GM12878 (cell line): ENCODE measurements at regions not wholly inside any gene's neighbourhood (a gene's known extent, or its start where the extent isn't known, plus 50 kb on each side); places are given as distances from the start of the nearest gene placed in this dataset.

ENCODE experiments used
- ATAC-seq: fragments of 200-7000 bp; cut with Tn5 transposase; 3 replicates; pipeline ENCODE4 v1.9.1; 2020; ENCODE audit warnings: mild to moderate bottlenecking, moderate library complexity
- BruUV-seq: library from RNA; stranded (reverse); fragments of 400-500 nt; replicated peaks from 2 replicates; lab custom pipeline; 2021; lab: Mats Ljungman, UMichigan
- CTCF ChIA-PET: fragments of 300-600 bp; sonication (Branson Sonifier 250); formaldehyde crosslinking; extraction: SDS; loops from one replicate; lab custom pipeline; 2021; ENCODE audit warnings: inconsistent platforms; lab: Yijun Ruan, JAX
- POLR2A ChIA-PET: fragments of 350-600 bp; formaldehyde crosslinking; extraction: SDS; loops from one replicate; lab custom pipeline; 2021; ENCODE audit warnings: inconsistent platforms; lab: Charles Lee
- RAD21 ChIA-PET: fragments of 300-600 bp; sonication (Branson Sonifier 250); formaldehyde crosslinking; loops from one replicate; lab custom pipeline; 2023; ENCODE audit warnings: antibody characterized with exemption; ENCODE audit not compliant: unreplicated experiment; lab: Charles Lee
- SMC1A ChIA-PET: fragments of 300-600 bp; sonication (Branson Sonifier 250); formaldehyde crosslinking; loops from one replicate; lab custom pipeline; 2023; ENCODE audit not compliant: unreplicated experiment, uncharacterized antibody; lab: Charles Lee
- DNase-seq: peaks from one replicate; pipeline ENCODE4 v3.0.0-alpha.2; 2011; ENCODE audit warnings: low read depth, low spot score
- FAIRE-seq: peaks from 3 replicates; lab custom pipeline; 2011; peaks lifted over from hg19 to GRCh38; lab: Jason Lieb, UNC
- H2AFZ ChIP-seq: 2 replicates; pipeline ENCODE4 v1.6.0; 2011; ENCODE audit warnings: low read depth, low read length, control low read depth; ENCODE audit not compliant: control insufficient read depth
- H3K27ac ChIP-seq: 2 replicates; pipeline ENCODE4 v1.5.1; 2011; ENCODE audit warnings: control low read depth; ENCODE audit not compliant: control insufficient read depth, insufficient read depth
- H3K27me3 ChIP-seq, 2 experiments: replicated peaks in 1 of 2; 2 replicates each; pipeline versions ENCODE4 v1.6.0 to v1.6.1; 2011; ENCODE audit warnings: low read length in 1 of 2; ENCODE audit not compliant: control insufficient read depth in 2 of 2, insufficient read depth in 2 of 2
- H3K36me3 ChIP-seq, 2 experiments: 2 replicates each; pipeline ENCODE4 v1.5.1; 2011; ENCODE audit warnings: low read length in 1 of 2; ENCODE audit not compliant: control insufficient read depth in 2 of 2, insufficient read depth in 2 of 2
- H3K4me1 ChIP-seq: 2 replicates; pipeline ENCODE4 v1.6.1; 2011; ENCODE audit warnings: mild to moderate bottlenecking, low read length, moderate library complexity, mixed read lengths; ENCODE audit not compliant: control insufficient read depth, insufficient read depth
- H3K4me2 ChIP-seq: 2 replicates; pipeline ENCODE4 v1.6.0; 2011; ENCODE audit warnings: control low read depth; ENCODE audit not compliant: control insufficient read depth, insufficient read depth
- H3K4me3 ChIP-seq: fragments of 200-600 bp; sonication (generic); 2 replicates; pipeline ENCODE4 v1.5.1; 2016
- H3K79me2 ChIP-seq: 2 replicates; pipeline ENCODE4 v1.6.0; 2011; ENCODE audit warnings: low read length; ENCODE audit not compliant: control insufficient read depth, insufficient read depth
- H3K9ac ChIP-seq: 2 replicates; pipeline ENCODE4 v1.8.0; 2011; ENCODE audit warnings: low read length, control low read depth, mixed read lengths; ENCODE audit not compliant: control insufficient read depth, insufficient read depth
- H3K9me3 ChIP-seq: replicated peaks from 3 replicates; pipeline ENCODE4 v1.5.1; 2011; ENCODE audit warnings: mild to moderate bottlenecking, low read length; ENCODE audit not compliant: control insufficient read depth, insufficient read depth
- H4K20me1 ChIP-seq: 2 replicates; pipeline ENCODE4 v1.6.0; 2011; ENCODE audit not compliant: control insufficient read depth, insufficient read depth
- BACH1 ChIP-seq: fragments of 450-650 bp; IDR thresholded peaks from 2 replicates; pipeline ENCODE4 v1.6.1; 2017; ENCODE audit warnings: mild to moderate bottlenecking, borderline replicate concordance
- EED ChIP-seq: sonication (generic); IDR thresholded peaks from 2 replicates; pipeline ENCODE4 v1.6.1; 2016; ENCODE audit warnings: antibody characterized with exemption, low read depth
- ESRRA ChIP-seq: IDR thresholded peaks from 2 replicates; pipeline ENCODE4 v1.6.1; 2012; ENCODE audit warnings: mild to moderate bottlenecking, low read length, improper control_type of control experiment
- FOS ChIP-seq: IDR thresholded peaks from 3 replicates; pipeline ENCODE4 v1.6.1; 2011; ENCODE audit warnings: borderline replicate concordance; ENCODE audit not compliant: insufficient read length; ENCODE audit errors: extremely low read depth
- FOXM1 ChIP-seq: IDR thresholded peaks from 2 replicates; pipeline ENCODE4 v1.6.1; 2012; ENCODE audit warnings: low read depth, mild to moderate bottlenecking, inconsistent platforms, low read length, moderate library complexity
- JUND ChIP-seq: IDR thresholded peaks from 2 replicates; pipeline ENCODE4 v1.6.1; 2012; ENCODE audit warnings: low read depth, mild to moderate bottlenecking, low read length, improper control_type of control experiment, moderate library complexity
- NFYB ChIP-seq: IDR thresholded peaks from 2 replicates; pipeline ENCODE4 v1.6.1; 2011; ENCODE audit warnings: low read depth, mild to moderate bottlenecking, low read length, improper control_type of control experiment, moderate library complexity; ENCODE audit not compliant: insufficient read depth
- SMARCA5 ChIP-seq: fragments of 450-650 bp; IDR thresholded peaks from 2 replicates; pipeline ENCODE4 v1.6.1; 2017; ENCODE audit warnings: mild to moderate bottlenecking
- TCF7 ChIP-seq: IDR thresholded peaks from 2 replicates; pipeline ENCODE4 v1.6.1; 2014; ENCODE audit warnings: antibody characterized with exemption, borderline replicate concordance
- ZBED1 ChIP-seq: IDR thresholded peaks from 2 replicates; pipeline ENCODE4 v1.6.1; 2016; ENCODE audit warnings: borderline replicate concordance
- WGBS: methylation state at CpG from one replicate; pipeline ENCODE4 v1.1.6; 2016; ENCODE audit warnings: low lambda C conversion rate; ENCODE audit not compliant: insufficient replicate concordance, insufficient coverage; ENCODE audit errors: missing lambda C conversion rate; 5-methylcytosine and 5-hydroxymethylcytosine counted together
- in situ Hi-C: fragments of 300-500 bp; cut with MboI; formaldehyde crosslinking; loops from 9 replicates; pipeline ENCODE4 v1.14.3; 2018; ENCODE audit warnings: mixed read lengths
- intact Hi-C: fragments of 100-400 bp; cut with micrococcal nuclease; formaldehyde crosslinking; loops from one replicate; pipeline ENCODE4 v1.14.2; 2022; ENCODE audit not compliant: unreplicated experiment
- TF ChIP-seq, protein P1 (sequence below): IDR thresholded peaks from 2 replicates; pipeline ENCODE4 v1.6.1; 2012; ENCODE audit warnings: mild to moderate bottlenecking, low read depth, low read length
- TF ChIP-seq, protein P2 (sequence below): fragments of 450-650 bp; formaldehyde crosslinking; IDR thresholded peaks from 2 replicates; pipeline ENCODE4 v1.4.0; 2022; ENCODE audit warnings: mild to moderate bottlenecking, moderate library complexity
- TF ChIP-seq, protein P3 (sequence below), 3 experiments: IDR thresholded peaks in 2 of 3; conservative IDR thresholded peaks in 1 of 3; 2 replicates each; pipeline ENCODE4 v1.5.1; 2011; ENCODE audit warnings: low read depth in 3 of 3, low read length in 3 of 3, mild to moderate bottlenecking in 3 of 3, control low read depth in 2 of 3, moderate library complexity in 2 of 3, inconsistent platforms in 1 of 3, mixed read lengths in 1 of 3; ENCODE audit not compliant: control insufficient read depth in 2 of 3, insufficient read depth in 1 of 3; ENCODE audit errors: extremely low read depth in 1 of 3
- TF ChIP-seq, protein P4 (sequence below): fragments of 450-650 bp; IDR thresholded peaks from 2 replicates; pipeline ENCODE4 v1.6.1; 2018; ENCODE audit warnings: borderline replicate concordance, mild to moderate bottlenecking; ENCODE audit not compliant: partially characterized antibody

DNA sequence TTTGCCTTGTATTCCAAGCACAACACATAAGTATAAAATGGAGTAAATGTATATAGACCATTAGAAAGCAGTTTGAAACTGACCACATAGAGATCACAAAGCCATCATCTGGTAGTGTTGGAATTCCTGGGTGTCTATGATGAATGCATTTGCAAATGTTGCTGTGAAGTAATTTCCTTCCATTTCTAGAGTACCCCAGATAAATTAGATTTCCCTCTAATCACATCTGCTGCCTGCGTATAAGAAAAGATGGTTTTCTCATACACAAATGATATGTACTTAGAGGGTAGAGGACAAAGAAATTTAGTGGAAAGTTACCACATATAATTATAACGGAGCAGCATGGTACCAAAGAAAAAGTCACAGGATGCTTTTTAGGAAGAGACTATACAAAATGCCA, 1117.8 kb downstream of the IGSF11 start:
- in situ Hi-C loops = no loop called here
- ChIA-PET POLR2A (no interaction called here), SMC1A (no interaction called here), CTCF (no interaction called here), RAD21 (no interaction called here)
- no peak overlapping the region for H3K27ac ChIP-seq
- H4K20me1 ChIP-seq = no peaks in the 10 kb centered on the region
- no TSS peak for BruUV-seq
- intact Hi-C loops = no loop called here
- ATAC-seq = no peak
- no peaks in the 10 kb centered on the region for H3K27me3 ChIP-seq
- H3K9me3 ChIP-seq = no peaks in the 10 kb centered on the region
- H3K4me2 ChIP-seq = no peak overlapping the region
- H3K4me1 ChIP-seq = no peaks in the 10 kb centered on the region
- H3K79me2 ChIP-seq = no peaks in the 10 kb centered on the region
- no peak overlapping the region for H2AFZ ChIP-seq
- no peak for DNase-seq
- no peak overlapping the region for H3K9ac ChIP-seq
- FAIRE-seq = no peak
- 41% methylated on average over 2 of the region's 2 CpGs for WGBS
- H3K36me3 ChIP-seq = no peaks in the 10 kb centered on the region
- H3K4me3 ChIP-seq = no peak overlapping the region
- no peak for TF ChIP-seq NFYB
- no peak for TF ChIP-seq ESRRA
- TF ChIP-seq EED = no peak
- TF ChIP-seq FOS = no peak
- TF ChIP-seq, protein P1, sequence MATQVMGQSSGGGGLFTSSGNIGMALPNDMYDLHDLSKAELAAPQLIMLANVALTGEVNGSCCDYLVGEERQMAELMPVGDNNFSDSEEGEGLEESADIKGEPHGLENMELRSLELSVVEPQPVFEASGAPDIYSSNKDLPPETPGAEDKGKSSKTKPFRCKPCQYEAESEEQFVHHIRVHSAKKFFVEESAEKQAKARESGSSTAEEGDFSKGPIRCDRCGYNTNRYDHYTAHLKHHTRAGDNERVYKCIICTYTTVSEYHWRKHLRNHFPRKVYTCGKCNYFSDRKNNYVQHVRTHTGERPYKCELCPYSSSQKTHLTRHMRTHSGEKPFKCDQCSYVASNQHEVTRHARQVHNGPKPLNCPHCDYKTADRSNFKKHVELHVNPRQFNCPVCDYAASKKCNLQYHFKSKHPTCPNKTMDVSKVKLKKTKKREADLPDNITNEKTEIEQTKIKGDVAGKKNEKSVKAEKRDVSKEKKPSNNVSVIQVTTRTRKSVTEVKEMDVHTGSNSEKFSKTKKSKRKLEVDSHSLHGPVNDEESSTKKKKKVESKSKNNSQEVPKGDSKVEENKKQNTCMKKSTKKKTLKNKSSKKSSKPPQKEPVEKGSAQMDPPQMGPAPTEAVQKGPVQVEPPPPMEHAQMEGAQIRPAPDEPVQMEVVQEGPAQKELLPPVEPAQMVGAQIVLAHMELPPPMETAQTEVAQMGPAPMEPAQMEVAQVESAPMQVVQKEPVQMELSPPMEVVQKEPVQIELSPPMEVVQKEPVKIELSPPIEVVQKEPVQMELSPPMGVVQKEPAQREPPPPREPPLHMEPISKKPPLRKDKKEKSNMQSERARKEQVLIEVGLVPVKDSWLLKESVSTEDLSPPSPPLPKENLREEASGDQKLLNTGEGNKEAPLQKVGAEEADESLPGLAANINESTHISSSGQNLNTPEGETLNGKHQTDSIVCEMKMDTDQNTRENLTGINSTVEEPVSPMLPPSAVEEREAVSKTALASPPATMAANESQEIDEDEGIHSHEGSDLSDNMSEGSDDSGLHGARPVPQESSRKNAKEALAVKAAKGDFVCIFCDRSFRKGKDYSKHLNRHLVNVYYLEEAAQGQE = no peak
- TF ChIP-seq TCF7 = no peak
- TF ChIP-seq, protein P2, sequence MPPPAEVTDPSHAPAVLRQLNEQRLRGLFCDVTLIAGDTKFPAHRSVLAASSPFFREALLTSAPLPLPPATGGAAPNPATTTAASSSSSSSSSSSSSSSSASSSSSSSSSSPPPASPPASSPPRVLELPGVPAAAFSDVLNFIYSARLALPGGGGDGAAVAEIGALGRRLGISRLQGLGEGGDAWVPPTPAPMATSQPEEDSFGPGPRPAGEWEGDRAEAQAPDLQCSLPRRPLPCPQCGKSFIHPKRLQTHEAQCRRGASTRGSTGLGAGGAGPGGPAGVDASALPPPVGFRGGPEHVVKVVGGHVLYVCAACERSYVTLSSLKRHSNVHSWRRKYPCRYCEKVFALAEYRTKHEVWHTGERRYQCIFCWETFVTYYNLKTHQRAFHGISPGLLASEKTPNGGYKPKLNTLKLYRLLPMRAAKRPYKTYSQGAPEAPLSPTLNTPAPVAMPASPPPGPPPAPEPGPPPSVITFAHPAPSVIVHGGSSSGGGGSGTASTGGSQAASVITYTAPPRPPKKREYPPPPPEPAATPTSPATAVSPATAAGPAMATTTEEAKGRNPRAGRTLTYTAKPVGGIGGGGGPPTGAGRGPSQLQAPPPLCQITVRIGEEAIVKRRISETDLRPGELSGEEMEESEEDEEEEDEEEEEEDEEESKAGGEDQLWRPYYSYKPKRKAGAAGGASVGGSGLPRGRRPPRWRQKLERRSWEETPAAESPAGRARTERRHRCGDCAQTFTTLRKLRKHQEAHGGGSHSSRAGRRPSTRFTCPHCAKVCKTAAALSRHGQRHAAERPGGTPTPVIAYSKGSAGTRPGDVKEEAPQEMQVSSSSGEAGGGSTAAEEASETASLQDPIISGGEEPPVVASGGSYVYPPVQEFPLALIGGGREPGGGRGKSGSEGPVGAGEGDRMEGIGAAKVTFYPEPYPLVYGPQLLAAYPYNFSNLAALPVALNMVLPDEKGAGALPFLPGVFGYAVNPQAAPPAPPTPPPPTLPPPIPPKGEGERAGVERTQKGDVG = no peak
- TF ChIP-seq, protein P3, sequence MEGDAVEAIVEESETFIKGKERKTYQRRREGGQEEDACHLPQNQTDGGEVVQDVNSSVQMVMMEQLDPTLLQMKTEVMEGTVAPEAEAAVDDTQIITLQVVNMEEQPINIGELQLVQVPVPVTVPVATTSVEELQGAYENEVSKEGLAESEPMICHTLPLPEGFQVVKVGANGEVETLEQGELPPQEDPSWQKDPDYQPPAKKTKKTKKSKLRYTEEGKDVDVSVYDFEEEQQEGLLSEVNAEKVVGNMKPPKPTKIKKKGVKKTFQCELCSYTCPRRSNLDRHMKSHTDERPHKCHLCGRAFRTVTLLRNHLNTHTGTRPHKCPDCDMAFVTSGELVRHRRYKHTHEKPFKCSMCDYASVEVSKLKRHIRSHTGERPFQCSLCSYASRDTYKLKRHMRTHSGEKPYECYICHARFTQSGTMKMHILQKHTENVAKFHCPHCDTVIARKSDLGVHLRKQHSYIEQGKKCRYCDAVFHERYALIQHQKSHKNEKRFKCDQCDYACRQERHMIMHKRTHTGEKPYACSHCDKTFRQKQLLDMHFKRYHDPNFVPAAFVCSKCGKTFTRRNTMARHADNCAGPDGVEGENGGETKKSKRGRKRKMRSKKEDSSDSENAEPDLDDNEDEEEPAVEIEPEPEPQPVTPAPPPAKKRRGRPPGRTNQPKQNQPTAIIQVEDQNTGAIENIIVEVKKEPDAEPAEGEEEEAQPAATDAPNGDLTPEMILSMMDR (IDR thresholded peaks at IDR 0.05 in 2 of 3, conservative IDR thresholded peaks at IDR 0.05 in 1 of 3; ENCODE audit: control insufficient read depth in 2 of 3, extremely low read depth in 1 of 3, insufficient read depth in 1 of 3, low read depth in 3 of 3, low read length in 3 of 3) = no peak
- no peak for TF ChIP-seq ZBED1
- no peak for TF ChIP-seq BACH1
- no peak for TF ChIP-seq JUND
- TF ChIP-seq SMARCA5 = no peak
- TF ChIP-seq, protein P4, sequence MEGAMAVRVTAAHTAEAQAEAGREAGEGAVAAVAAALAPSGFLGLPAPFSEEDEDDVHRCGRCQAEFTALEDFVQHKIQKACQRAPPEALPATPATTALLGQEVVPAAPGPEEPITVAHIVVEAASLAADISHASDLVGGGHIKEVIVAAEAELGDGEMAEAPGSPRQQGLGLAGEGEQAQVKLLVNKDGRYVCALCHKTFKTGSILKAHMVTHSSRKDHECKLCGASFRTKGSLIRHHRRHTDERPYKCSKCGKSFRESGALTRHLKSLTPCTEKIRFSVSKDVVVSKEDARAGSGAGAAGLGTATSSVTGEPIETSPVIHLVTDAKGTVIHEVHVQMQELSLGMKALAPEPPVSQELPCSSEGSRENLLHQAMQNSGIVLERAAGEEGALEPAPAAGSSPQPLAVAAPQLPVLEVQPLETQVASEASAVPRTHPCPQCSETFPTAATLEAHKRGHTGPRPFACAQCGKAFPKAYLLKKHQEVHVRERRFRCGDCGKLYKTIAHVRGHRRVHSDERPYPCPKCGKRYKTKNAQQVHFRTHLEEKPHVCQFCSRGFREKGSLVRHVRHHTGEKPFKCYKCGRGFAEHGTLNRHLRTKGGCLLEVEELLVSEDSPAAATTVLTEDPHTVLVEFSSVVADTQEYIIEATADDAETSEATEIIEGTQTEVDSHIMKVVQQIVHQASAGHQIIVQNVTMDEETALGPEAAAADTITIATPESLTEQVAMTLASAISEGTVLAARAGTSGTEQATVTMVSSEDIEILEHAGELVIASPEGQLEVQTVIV = no peak
- no peak for TF ChIP-seq FOXM1
